ENCODE measurements at regions not wholly inside any gene's neighbourhood (a gene's known extent, or its start where the extent isn't known, plus 50 kb on each side); places are given as distances from the start of the nearest gene placed in this dataset.

GRCh38 chr1:87880098-87880760, 551.5 kb downstream of the LMO4 start:
- no peak for DNase-seq (ENCODE audit: low read depth)

GRCh38 chr1:87880764-87881163, 552.1 kb downstream of the LMO4 start:
- DNase-seq (ENCODE audit: low read depth), result no peak

GRCh38 chr1:87883906-87884305, 555.2 kb downstream of the LMO4 start:
- no peak for DNase-seq (ENCODE audit: low read depth)

GRCh38 chr1:87884581-87884980, 555.9 kb downstream of the LMO4 start:
- no peak for DNase-seq (ENCODE audit: low read depth)

GRCh38 chr1:87885278-87886025, 556.8 kb downstream of the LMO4 start:
- DNase-seq (ENCODE audit: low read depth), result no peak

- DNase-seq (ENCODE audit: low read depth), result no peak
Observed at GRCh38 chr1:87887100-87887499, 558.4 kb downstream of the LMO4 start.

- no peak for DNase-seq (ENCODE audit: low read depth)
Observed at GRCh38 chr1:87888446-87888845, 559.8 kb downstream of the LMO4 start.

GRCh38 chr1:87894062-87894461, 565.4 kb downstream of the LMO4 start:
- no peak for DNase-seq (ENCODE audit: low read depth)

- DNase-seq (ENCODE audit: low read depth), result no peak
Observed at GRCh38 chr1:87897481-87897880, 568.8 kb downstream of the LMO4 start.

GRCh38 chr1:87898431-87898830, 569.8 kb downstream of the LMO4 start:
- no peak for DNase-seq (ENCODE audit: low read depth)

- DNase-seq (ENCODE audit: low read depth), result no peak
Observed at GRCh38 chr1:87899017-87899416, 570.3 kb downstream of the LMO4 start.

GRCh38 chr1:87899746-87900145, 571.1 kb downstream of the LMO4 start:
- DNase-seq (ENCODE audit: low read depth), result no peak

- no peak for DNase-seq (ENCODE audit: low read depth)
Observed at GRCh38 chr1:87902830-87903229, 574.1 kb downstream of the LMO4 start.

GRCh38 chr1:87903242-87903641, 574.6 kb downstream of the LMO4 start:
- DNase-seq (ENCODE audit: low read depth), result no peak

- DNase-seq (ENCODE audit: low read depth), result no peak
Observed at GRCh38 chr1:87904651-87905050, 576.0 kb downstream of the LMO4 start.

GRCh38 chr1:87905651-87906050, 577.0 kb downstream of the LMO4 start:
- no peak for DNase-seq (ENCODE audit: low read depth)

GRCh38 chr1:87906078-87906477, 577.4 kb downstream of the LMO4 start:
- DNase-seq (ENCODE audit: low read depth), result no peak

GRCh38 chr1:87913361-87913760, 584.7 kb downstream of the LMO4 start:
- DNase-seq (ENCODE audit: low read depth), result no peak

- no peak for DNase-seq (ENCODE audit: low read depth)
Observed at GRCh38 chr1:87914396-87914795, 585.7 kb downstream of the LMO4 start.

- DNase-seq (ENCODE audit: low read depth), result peak; percentile 20
Observed at GRCh38 chr1:87915771-87916170, 587.1 kb downstream of the LMO4 start.

GRCh38 chr1:87916965-87917364, 588.3 kb downstream of the LMO4 start:
- DNase-seq (ENCODE audit: low read depth), result no peak

GRCh38 chr1:87918398-87918797, 589.7 kb downstream of the LMO4 start:
- DNase-seq (ENCODE audit: low read depth), result no peak

- no peak for DNase-seq (ENCODE audit: low read depth)
Observed at GRCh38 chr1:87922885-87923284, 594.2 kb downstream of the LMO4 start.
